Activated CD4-positive, alpha-beta memory T cell treated with anti-CD3 and anti-CD28 coated beads for 36 hours (primary cell): ENCODE measurements at regions not wholly inside any gene's neighbourhood (a gene's known extent, or its start where the extent isn't known, plus 50 kb on each side); places are given as distances from the start of the nearest gene placed in this dataset.
"Not testable (repeated sequence)": the region's sequence is repeated elsewhere in the genome, so short reads cannot be mapped to it uniquely, and the experiment has no call there.

Experiments
- CTCF ChIA-PET: fragments of 350-600 bp; sonication (Branson Sonifier 250); formaldehyde crosslinking; loops from one replicate; lab custom pipeline; 2021; ENCODE audit warnings: antibody characterized with exemption, inconsistent platforms; lab: Charles Lee
- POLR2A ChIA-PET: fragments of 350-600 bp; sonication (Branson Sonifier 250); formaldehyde crosslinking; loops from one replicate; lab custom pipeline; 2021; ENCODE audit warnings: antibody characterized with exemption; lab: Charles Lee
- DNase-seq: peaks from one replicate; pipeline ENCODE4 v3.0.0-alpha.2; 2020
- H3K27ac Mint-ChIP-seq: one replicate; pipeline ENCODE4 v1.8.0; 2021; ENCODE audit warnings: mixed read lengths
- H3K27me3 Mint-ChIP-seq: one replicate; pipeline ENCODE4 v1.8.0; 2021; ENCODE audit warnings: mixed read lengths
- H3K36me3 Mint-ChIP-seq: one replicate; pipeline ENCODE4 v1.8.0; 2021; ENCODE audit warnings: mixed read lengths
- H3K4me1 Mint-ChIP-seq: one replicate; pipeline ENCODE4 v1.8.0; 2021; ENCODE audit warnings: low read depth, mixed read lengths
- H3K4me3 Mint-ChIP-seq: one replicate; pipeline ENCODE4 v1.8.0; 2021; ENCODE audit warnings: mild to moderate bottlenecking, mixed read lengths
- H3K9me3 Mint-ChIP-seq: one replicate; pipeline ENCODE4 v1.8.0; 2021; ENCODE audit warnings: mixed read lengths
- intact Hi-C: fragments of 100-400 bp; cut with micrococcal nuclease; formaldehyde crosslinking; loops from one replicate; pipeline ENCODE4 v1.15.1; 2023

- POLR2A ChIA-PET, intact Hi-C loops, H3K36me3 Mint-ChIP-seq, H3K27ac Mint-ChIP-seq, H3K27me3 Mint-ChIP-seq, H3K4me3 Mint-ChIP-seq, DNase-seq, CTCF ChIA-PET, H3K9me3 Mint-ChIP-seq, H3K4me1 Mint-ChIP-seq: not testable (repeated sequence)
Measured at GRCh38 chr7:55743454-55743717, 119.2 kb downstream of the SEPTIN14 start.

- H3K27me3 Mint-ChIP-seq, POLR2A ChIA-PET, DNase-seq, intact Hi-C loops, H3K36me3 Mint-ChIP-seq, H3K4me3 Mint-ChIP-seq, H3K9me3 Mint-ChIP-seq, H3K27ac Mint-ChIP-seq, H3K4me1 Mint-ChIP-seq, CTCF ChIA-PET: not testable (repeated sequence)
Measured at GRCh38 chr7:55742651-55743453, 119.7 kb downstream of the SEPTIN14 start.

- DNase-seq, intact Hi-C loops, H3K4me1 Mint-ChIP-seq, H3K27ac Mint-ChIP-seq, POLR2A ChIA-PET, H3K9me3 Mint-ChIP-seq, H3K36me3 Mint-ChIP-seq, H3K4me3 Mint-ChIP-seq, H3K27me3 Mint-ChIP-seq: not testable (repeated sequence)
- CTCF ChIA-PET = interaction anchor here (0.6 kb wide), 1 partner anchor 222 kb away, joined by 3 read pairs; no protein-coding TSS in a partner anchor
Measured at GRCh38 chr7:55741721-55742631, 120.6 kb downstream of the SEPTIN14 start.

GRCh38 chr7:55740633-55741250 is 121.8 kb downstream of the SEPTIN14 start:
- H3K36me3 Mint-ChIP-seq, CTCF ChIA-PET, H3K27me3 Mint-ChIP-seq, DNase-seq, H3K4me1 Mint-ChIP-seq, H3K27ac Mint-ChIP-seq, H3K9me3 Mint-ChIP-seq, intact Hi-C loops, POLR2A ChIA-PET, H3K4me3 Mint-ChIP-seq: not testable (repeated sequence)

- H3K9me3 Mint-ChIP-seq, H3K27me3 Mint-ChIP-seq, DNase-seq, intact Hi-C loops, H3K27ac Mint-ChIP-seq, POLR2A ChIA-PET, H3K4me1 Mint-ChIP-seq, H3K36me3 Mint-ChIP-seq, CTCF ChIA-PET, H3K4me3 Mint-ChIP-seq: not testable (repeated sequence)
Measured at GRCh38 chr7:55740053-55740452, 122.5 kb downstream of the SEPTIN14 start.

DNA sequence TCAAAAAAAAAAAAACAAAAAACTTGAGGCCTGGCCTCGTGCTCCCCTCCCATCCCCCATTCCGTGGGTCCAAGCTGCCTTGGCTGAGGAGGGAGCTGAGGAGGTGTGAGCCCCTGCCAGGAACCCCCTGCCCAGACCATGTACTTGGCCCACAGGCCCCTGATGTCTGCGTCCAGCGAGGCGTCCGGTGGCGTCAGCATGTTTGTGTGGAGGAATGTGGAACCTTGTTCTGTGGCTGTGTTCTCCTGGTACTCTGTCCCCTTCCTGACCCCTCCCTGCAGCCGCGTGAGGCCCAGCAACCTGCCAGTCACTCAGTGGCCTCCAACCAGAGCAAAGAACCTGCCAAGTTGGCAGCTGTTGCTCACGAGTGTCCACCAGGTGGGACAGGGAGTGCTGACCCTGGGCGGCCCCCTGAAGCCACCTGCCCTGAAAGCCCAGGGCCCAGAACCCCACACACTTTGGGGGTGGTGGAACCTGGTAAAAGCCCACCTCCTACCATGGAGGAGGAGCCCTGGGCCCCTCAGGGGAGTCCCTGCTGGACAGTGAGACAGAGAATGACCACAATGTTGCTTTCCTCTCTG is 125.8 kb downstream of the SEPTIN14 start:
- H3K9me3 Mint-ChIP-seq, H3K27me3 Mint-ChIP-seq, H3K27ac Mint-ChIP-seq, H3K4me1 Mint-ChIP-seq, intact Hi-C loops, POLR2A ChIA-PET, H3K36me3 Mint-ChIP-seq, CTCF ChIA-PET, DNase-seq, H3K4me3 Mint-ChIP-seq: not testable (repeated sequence)

DNA sequence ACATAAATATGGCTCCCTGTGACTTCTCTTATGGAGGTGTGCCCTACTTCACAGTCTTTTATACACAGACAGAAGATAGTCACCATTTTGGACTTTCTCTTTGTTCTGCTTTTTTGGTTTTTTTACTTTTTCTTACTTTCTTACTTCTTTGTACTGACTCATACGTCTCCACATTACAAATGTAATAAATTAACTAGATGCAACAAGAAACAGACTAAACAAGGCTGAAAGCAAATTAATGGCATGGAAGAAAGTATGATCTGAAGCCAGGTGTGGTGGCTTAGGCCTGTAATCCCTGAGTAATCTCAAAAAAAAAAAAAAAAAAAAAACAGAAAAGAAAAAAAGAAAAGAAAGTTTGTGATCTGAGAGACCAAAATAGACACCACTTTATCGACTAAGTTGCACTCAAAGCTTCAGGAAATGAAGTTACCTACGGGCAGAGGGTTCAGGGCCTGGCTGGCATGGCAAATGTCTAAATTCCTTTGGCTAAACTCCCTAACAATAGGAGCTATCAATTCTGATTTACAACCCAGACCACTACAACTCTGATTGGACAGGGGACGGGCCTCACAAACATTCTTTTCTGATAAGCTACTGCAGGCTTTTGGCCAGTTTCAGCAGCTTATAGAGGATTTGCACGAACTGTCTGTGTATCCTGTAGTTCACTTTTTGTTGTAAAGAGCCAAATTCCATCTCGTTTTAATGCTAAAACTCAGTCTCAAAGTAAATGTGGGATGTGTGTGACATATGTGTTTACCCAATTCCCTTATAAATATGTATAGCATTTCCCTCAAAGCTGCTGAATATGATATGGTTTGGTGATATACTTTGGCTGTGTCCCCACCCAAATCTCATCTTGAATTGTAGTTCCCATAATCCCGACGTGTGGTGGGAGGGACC is 129.1 kb downstream of the SEPTIN14 start:
- no peak overlapping the region for H3K4me3 Mint-ChIP-seq
- DNase-seq = no peak
- intact Hi-C loops = no loop called here
- POLR2A ChIA-PET = no interaction called here
- H3K36me3 Mint-ChIP-seq = no peaks in the 10 kb centered on the region
- H3K9me3 Mint-ChIP-seq = no peaks in the 10 kb centered on the region
- H3K27ac Mint-ChIP-seq = no peak overlapping the region
- CTCF ChIA-PET = interaction anchor here (0.6 kb wide), 1 partner anchor 231 kb away, joined by 3 read pairs; no protein-coding TSS in a partner anchor
- H3K4me1 Mint-ChIP-seq = no peaks in the 10 kb centered on the region
- H3K27me3 Mint-ChIP-seq = no peaks in the 10 kb centered on the region

- ChIA-PET POLR2A (no interaction called here), CTCF (no interaction called here)
- no peak for DNase-seq
- Mint-ChIP-seq H3K27me3 (no peaks in the 10 kb centered on the region), H3K27ac (no peak overlapping the region), H3K36me3 (no peaks in the 10 kb centered on the region), H3K9me3 (no peaks in the 10 kb centered on the region), H3K4me3 (no peak overlapping the region), H3K4me1 (no peaks in the 10 kb centered on the region)
- intact Hi-C loops = no loop called here
Measured at GRCh38 chr7:55731931-55732330, 130.6 kb downstream of the SEPTIN14 start.

DNA sequence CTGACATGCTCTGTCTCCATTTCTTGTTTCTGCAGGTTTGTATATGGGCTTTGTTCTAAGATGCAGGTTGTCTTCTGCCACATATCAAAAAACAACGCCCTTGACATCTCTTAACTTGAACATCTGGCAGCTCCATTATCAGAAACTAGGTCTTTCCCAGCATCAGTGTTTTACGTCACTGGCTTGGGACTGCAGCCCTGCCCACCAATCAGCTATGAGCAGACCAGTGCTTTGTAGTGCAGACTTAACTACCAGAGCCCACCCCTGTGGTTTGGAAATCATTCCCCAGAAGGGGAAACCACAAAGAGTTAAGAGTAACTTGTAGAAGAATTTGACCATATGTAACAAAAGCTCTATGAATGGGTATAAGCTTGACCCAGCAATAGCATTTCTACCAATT is 132.4 kb downstream of the SEPTIN14 start:
- H3K36me3 Mint-ChIP-seq = no peaks in the 10 kb centered on the region
- H3K27ac Mint-ChIP-seq = no peak overlapping the region
- intact Hi-C loops = no loop called here
- CTCF ChIA-PET = no interaction called here
- H3K27me3 Mint-ChIP-seq = no peaks in the 10 kb centered on the region
- no peaks in the 10 kb centered on the region for H3K4me1 Mint-ChIP-seq
- H3K9me3 Mint-ChIP-seq = no peaks in the 10 kb centered on the region
- POLR2A ChIA-PET = no interaction called here
- no peak for DNase-seq
- H3K4me3 Mint-ChIP-seq = no peak overlapping the region

DNA sequence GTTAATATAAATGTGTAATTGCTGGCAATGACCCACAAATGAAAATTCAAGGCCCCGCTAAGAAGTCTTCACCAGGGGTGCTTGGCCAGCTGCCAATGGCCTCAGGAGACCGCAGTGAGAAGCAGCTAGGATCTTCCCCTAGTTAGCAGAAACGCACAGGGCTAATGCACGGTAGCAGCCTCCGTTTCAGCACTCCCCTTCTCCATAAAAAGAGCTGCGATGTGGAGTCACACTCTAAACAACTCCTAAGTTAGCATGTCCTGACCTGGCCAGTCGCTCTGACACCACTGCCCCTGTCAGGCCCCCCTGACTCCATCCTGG is 139.0 kb downstream of the SEPTIN14 start:
- intact Hi-C loops = loop anchor here (5.0 kb wide), 1 partner anchor 81 kb away; no protein-coding TSS in a partner anchor

GRCh38 chr7:55722874-55723620 is 139.5 kb downstream of the SEPTIN14 start:
- intact Hi-C loops = loop anchor here (5.0 kb wide), 1 partner anchor 81 kb away; no protein-coding TSS in a partner anchor
- CTCF ChIA-PET = interaction anchor here (0.6 kb wide), 1 partner anchor 860 kb away, joined by 3 read pairs; no protein-coding TSS in a partner anchor
- POLR2A ChIA-PET = not testable (repeated sequence)

More for the DNA sequence above, 139.0 kb downstream of the SEPTIN14 start:
- Mint-ChIP-seq H3K4me1 (no peaks in the 10 kb centered on the region), H3K27me3 (no peaks in the 10 kb centered on the region), H3K36me3 (no peaks in the 10 kb centered on the region), H3K4me3 (no peak overlapping the region), H3K27ac (no peak overlapping the region), H3K9me3 (no peaks in the 10 kb centered on the region)
- POLR2A ChIA-PET = no interaction called here
- DNase-seq = no peak
- CTCF ChIA-PET = no interaction called here

More at GRCh38 chr7:55722874-55723620, 139.5 kb downstream of the SEPTIN14 start:
- not testable (repeated sequence) for H3K27me3 Mint-ChIP-seq, DNase-seq, H3K4me3 Mint-ChIP-seq, H3K36me3 Mint-ChIP-seq, H3K9me3 Mint-ChIP-seq, H3K27ac Mint-ChIP-seq, H3K4me1 Mint-ChIP-seq
